ENCODE measurements at regions not wholly inside any gene's neighbourhood (a gene's known extent, or its start where the extent isn't known, plus 50 kb on each side); places are given as distances from the start of the nearest gene placed in this dataset.

GRCh38 chr2:238602223-238602960 lies 175.7 kb downstream of the ASB1 start:
- TF ChIP-seq CTCF (IDR thresholded peaks at IDR 0.05) (no peak), TCF12 (IDR thresholded peaks at IDR 0.05) (no peak), MAX (IDR thresholded peaks at IDR 0.05; ENCODE audit: low read depth) (no peak), REST (IDR thresholded peaks at IDR 0.05; ENCODE audit: low read depth, low read length) (no peak), RFX5 (IDR thresholded peaks at IDR 0.05; ENCODE audit: low read length) (no peak), POLR2AphosphoS5 (IDR thresholded peaks at IDR 0.05; ENCODE audit: low read depth, low read length) (no peak), EP300 (IDR thresholded peaks at IDR 0.05; ENCODE audit: borderline replicate concordance in 1 of 2, low read depth in 1 of 2, low read length in 1 of 2) (no peak)

Measured in SK-N-SH (cell line).